IPS-11a (cell line): ENCODE measurements at regions not wholly inside any gene's neighbourhood (a gene's known extent, or its start where the extent isn't known, plus 50 kb on each side); places are given as distances from the start of the nearest gene placed in this dataset.

Source experiments
- H3K4me3 ChIP-seq: one replicate; pipeline ENCODE4 v1.5.1; 2013; ENCODE audit warnings: low read depth, low read length, control low read depth

DNA sequence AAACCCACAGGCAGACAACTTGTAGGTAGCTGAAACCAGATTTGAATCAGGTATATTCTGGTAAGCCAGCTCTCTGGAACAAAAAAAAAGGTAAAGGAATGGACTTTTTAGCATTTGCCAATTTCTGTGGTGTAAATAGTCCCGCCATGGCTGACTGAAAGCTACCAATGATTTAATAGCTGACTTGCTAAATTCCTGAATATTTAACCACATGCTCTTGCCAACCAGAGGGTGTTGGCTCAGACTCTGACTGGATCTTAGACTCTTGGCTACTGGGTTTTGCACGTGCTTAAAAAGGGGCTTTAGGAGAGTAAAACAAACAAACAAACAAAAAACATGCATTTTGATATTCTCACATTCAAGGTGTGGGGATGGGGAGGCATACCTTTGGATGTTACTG lies 600.0 kb upstream of the CDH4 start:
- no peak overlapping the region for H3K4me3 ChIP-seq

GRCh38 chr20:60652615-60653014 lies 599.4 kb upstream of the CDH4 start:
- H3K4me3 ChIP-seq: no peak overlapping the region

GRCh38 chr20:60653111-60653845 lies 598.8 kb upstream of the CDH4 start:
- H3K4me3 ChIP-seq: no peak overlapping the region

DNA sequence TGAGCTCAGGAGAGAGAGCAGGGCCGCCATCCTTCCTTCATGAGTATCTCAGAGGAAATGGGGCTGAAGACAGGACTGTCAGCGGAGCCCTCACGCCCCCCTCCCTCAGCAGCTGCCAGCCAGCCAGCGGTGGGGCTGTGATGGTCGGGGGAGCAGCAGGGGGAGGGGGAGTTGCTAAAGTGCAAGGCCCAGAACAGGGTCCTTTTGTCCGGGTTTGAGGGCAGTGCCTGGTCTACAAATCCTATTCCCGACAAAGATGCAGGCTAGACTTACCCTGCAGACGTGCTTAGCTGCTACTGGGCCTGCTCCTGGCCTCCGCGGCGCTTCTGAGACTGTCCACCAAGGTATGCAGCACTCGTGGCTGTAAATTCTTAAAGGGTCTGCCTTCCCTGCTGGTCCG lies 593.4 kb upstream of the CDH4 start:
- H3K4me3 ChIP-seq: no peak overlapping the region

DNA sequence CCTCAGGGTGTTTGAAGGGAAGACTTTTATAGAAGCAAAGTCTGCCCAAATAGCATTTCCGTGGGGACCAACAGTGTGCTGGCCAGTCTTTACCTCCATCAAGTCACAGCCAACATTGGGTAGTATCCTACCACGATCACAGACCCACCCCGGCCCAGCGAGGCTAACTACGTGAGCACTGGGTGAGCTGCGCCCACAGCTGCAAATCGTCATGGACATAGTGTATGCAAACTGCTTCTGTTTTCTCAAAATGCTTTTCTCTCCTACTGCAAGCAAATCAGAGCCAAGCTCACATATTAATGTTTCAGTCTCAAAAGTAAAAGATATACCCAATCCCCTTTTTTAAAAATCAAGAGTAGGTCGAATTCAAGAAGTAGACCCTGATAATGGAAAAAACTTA lies 592.8 kb upstream of the CDH4 start:
- no peak overlapping the region for H3K4me3 ChIP-seq

DNA sequence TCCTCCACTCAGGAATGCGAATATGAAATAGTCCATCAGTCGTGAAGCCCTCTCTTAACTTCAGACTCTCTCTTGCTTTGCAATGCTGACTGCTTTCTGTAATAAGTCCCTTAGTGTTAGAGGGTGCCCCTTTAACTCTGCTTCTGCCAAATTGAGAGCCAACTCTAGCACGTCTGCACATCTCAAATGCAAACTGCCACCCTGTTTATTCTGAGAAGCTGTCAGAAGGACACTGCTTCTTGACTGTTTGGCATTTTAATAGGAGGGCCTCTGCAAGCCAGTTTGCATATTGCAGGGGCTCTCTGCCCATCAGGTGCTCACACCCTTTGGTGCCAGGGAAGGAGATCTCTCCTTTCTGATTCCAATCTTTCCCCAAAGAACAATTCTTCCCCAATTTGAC lies 589.8 kb upstream of the CDH4 start:
- no peak overlapping the region for H3K4me3 ChIP-seq

- H3K4me3 ChIP-seq: no peak overlapping the region
Measured at GRCh38 chr20:60664106-60664505, 588.0 kb upstream of the CDH4 start.

- H3K4me3 ChIP-seq: no peak overlapping the region
Measured at GRCh38 chr20:60667641-60668040, 584.4 kb upstream of the CDH4 start.

DNA sequence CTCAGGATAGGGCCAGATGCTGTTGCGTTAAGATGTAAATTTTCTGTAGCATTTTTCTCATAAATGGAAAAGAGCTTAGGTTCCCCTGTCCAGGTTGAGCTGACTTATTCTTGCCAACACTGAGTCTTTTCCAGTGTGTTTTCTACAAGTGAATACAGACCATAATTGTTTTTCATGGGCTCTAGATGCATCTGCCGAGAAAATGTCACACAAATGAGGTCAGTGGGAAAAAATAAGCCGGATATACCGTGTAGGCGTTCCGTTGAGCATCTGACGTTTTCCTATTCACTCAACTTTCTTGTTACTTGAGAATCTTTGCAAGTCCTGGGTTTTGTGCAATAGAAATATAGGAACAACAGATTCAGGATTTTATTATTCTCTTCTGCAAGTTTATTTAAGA lies 582.9 kb upstream of the CDH4 start:
- H3K4me3 ChIP-seq: no peak overlapping the region

GRCh38 chr20:60676011-60676410 lies 576.0 kb upstream of the CDH4 start:
- no peak overlapping the region for H3K4me3 ChIP-seq

DNA sequence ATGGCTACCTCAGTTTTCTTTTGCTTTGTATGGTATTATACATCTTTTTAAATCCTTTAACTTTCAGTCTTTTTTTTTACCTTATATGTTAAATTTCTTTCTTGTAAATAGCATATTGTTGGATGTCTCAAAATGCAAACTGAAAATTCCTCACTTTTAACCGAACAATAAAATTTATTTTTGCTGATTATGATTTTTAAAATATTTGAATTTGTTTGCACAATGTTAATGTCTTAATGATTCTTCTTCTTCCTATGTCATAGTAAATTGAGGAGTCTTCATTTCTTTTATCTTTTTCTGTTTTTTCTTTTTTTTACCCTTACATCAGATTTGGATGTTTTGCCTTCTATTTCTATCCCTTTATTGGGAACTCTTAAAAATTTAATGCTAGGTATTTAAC lies 574.2 kb upstream of the CDH4 start:
- no peak overlapping the region for H3K4me3 ChIP-seq

DNA sequence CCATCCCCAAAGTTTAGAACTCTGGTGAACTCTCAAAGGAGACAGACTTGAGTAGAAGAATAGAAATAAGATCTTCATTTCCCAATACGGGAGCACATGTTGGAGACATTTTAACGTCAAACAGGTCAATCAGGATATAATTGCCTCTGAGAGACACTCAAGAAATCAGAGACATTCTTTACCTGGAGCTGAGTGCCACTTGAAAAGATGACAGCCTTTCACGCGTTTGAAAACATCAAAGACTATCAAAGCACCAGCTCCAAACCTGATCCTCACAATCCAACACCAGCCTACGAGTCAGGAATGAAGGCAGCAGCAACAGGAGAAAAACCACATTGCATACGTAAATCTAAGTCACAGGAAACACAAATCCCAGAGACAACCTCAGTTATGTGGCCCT lies 571.5 kb upstream of the CDH4 start:
- H3K4me3 ChIP-seq: no peak overlapping the region

- no peak overlapping the region for H3K4me3 ChIP-seq
Measured at GRCh38 chr20:60687213-60687612, 564.8 kb upstream of the CDH4 start.

GRCh38 chr20:60690771-60691170 lies 561.3 kb upstream of the CDH4 start:
- no peak overlapping the region for H3K4me3 ChIP-seq

DNA sequence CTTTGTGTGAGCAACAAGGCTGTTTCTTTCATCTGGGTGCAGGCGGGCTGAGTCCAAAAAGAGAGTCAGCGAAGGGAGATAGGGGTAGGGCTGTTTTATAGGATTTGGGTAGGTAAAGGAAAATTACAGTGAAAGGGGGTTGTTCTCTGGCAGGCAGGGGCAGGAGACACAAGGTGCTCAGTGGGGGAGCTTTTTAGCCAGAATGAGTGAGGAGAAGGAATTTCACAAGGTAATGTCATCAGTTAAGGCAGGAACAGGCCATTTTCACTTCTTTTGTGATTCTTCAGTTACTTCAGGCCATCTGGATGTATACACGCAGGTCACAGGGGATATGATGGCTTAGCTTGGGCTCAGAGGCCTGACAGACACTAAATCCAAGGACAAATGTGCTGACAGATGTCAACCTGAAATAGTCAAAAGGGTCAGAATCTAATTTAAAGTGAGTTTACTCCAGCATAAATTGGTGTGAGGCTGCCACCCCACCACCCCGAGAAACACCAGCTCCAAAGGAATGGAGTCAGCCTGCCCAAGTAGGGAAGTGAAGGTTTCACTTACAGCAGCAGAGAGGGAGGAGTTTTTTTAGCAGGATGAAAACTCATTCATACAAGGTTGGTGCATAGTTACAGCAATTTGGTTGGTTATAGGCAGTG lies 560.0 kb upstream of the CDH4 start:
- H3K4me3 ChIP-seq: no peak overlapping the region

GRCh38 chr20:60693496-60694133 lies 558.4 kb upstream of the CDH4 start:
- H3K4me3 ChIP-seq: no peak overlapping the region

- H3K4me3 ChIP-seq: no peak overlapping the region
Measured at GRCh38 chr20:60694763-60695162, 557.3 kb upstream of the CDH4 start.

- H3K4me3 ChIP-seq: no peak overlapping the region
Measured at GRCh38 chr20:60695226-60696000, 556.6 kb upstream of the CDH4 start.

DNA sequence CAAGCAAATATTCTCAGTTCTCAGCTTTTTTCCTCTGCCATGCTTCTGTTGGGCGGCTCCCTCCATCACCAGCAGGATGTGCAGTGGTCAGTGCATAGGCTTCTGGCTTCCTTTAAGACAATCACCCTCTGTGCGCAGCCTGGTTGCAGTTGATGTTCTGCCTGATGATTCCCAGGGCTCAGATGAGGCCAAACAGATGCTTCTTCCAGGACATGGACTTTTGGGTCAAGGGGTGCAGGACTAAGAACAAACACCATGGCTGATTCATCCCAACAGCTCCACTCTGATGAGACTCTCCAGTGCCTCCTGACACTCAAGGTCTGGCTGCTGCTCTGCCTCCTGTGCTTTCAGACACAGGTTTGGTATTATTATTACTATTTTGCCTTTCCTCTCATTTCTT lies 554.8 kb upstream of the CDH4 start:
- H3K4me3 ChIP-seq: no peak overlapping the region

- H3K4me3 ChIP-seq: no peak overlapping the region
Measured at GRCh38 chr20:60700728-60701127, 551.3 kb upstream of the CDH4 start.

GRCh38 chr20:60704147-60704546 lies 547.9 kb upstream of the CDH4 start:
- no peak overlapping the region for H3K4me3 ChIP-seq

- no peak overlapping the region for H3K4me3 ChIP-seq
Measured at GRCh38 chr20:60713396-60713795, 538.7 kb upstream of the CDH4 start.
